Gastroesophageal sphincter (tissue), 3 donors: ENCODE measurements at regions not wholly inside any gene's neighbourhood (a gene's known extent, or its start where the extent isn't known, plus 50 kb on each side); places are given as distances from the start of the nearest gene placed in this dataset.

Source experiments
- POLR2A ChIP-seq, 2 donors: fragments of 450-650 bp; IDR thresholded peaks; one replicate each; pipeline ENCODE4 v1.6.1; 2017; ENCODE audit warnings: antibody characterized with exemption in 2 of 2, mild to moderate bottlenecking in 2 of 2, moderate library complexity in 1 of 2
- TF ChIP-seq, protein P1 (sequence below), 4 experiments: fragments of 200-600 bp in 2 of 4; fragments of 450-650 bp in 2 of 4; sonication (generic) in 1 of 4; IDR thresholded peaks; one replicate each; pipeline ENCODE4 v1.5.1; 2017 to 2019; ENCODE audit warnings: antibody characterized with exemption in 4 of 4, mild to moderate bottlenecking in 2 of 4, moderate library complexity in 2 of 4

DNA sequence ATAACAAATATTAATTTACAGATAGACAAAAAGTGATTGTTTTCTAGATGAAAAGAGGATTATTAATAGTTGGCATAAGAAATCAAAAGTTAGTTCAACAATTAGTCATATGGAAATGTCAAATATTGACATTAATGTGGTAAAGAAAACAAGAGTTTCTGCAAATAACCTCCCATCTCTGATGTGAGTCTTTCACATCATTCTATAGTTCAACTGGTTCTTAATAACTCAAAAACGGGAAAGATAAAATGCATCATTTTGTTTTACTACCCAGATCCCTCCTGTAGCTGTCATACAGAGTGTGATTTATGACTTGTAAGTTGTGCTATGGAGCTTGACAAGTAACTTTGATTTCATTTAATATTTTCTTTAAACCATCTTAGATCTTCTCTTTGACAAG, 594.8 kb downstream of the ZWINT start:
- TF ChIP-seq, protein P1, sequence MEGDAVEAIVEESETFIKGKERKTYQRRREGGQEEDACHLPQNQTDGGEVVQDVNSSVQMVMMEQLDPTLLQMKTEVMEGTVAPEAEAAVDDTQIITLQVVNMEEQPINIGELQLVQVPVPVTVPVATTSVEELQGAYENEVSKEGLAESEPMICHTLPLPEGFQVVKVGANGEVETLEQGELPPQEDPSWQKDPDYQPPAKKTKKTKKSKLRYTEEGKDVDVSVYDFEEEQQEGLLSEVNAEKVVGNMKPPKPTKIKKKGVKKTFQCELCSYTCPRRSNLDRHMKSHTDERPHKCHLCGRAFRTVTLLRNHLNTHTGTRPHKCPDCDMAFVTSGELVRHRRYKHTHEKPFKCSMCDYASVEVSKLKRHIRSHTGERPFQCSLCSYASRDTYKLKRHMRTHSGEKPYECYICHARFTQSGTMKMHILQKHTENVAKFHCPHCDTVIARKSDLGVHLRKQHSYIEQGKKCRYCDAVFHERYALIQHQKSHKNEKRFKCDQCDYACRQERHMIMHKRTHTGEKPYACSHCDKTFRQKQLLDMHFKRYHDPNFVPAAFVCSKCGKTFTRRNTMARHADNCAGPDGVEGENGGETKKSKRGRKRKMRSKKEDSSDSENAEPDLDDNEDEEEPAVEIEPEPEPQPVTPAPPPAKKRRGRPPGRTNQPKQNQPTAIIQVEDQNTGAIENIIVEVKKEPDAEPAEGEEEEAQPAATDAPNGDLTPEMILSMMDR (IDR thresholded peaks at IDR 0.05), result no peak
- no peak for TF ChIP-seq POLR2A (IDR thresholded peaks at IDR 0.05)
